Hepatocyte (in vitro differentiated cells): ENCODE measurements at regions not wholly inside any gene's neighbourhood (a gene's known extent, or its start where the extent isn't known, plus 50 kb on each side); places are given as distances from the start of the nearest gene placed in this dataset.

Source experiments
- DNase-seq: peaks from one replicate; pipeline ENCODE4 v3.0.0-alpha.2; 2016; ENCODE audit warnings: low spot score
- H2AFZ ChIP-seq: fragments of 200-600 bp; sonication (generic); 2 replicates; pipeline ENCODE4 v1.6.0; 2016; ENCODE audit warnings: antibody characterized with exemption, mild to moderate bottlenecking
- H3K27ac ChIP-seq: fragments of 200-600 bp; sonication (generic); 2 replicates; pipeline ENCODE4 v1.5.1; 2016; ENCODE audit warnings: mild to moderate bottlenecking
- H3K27me3 ChIP-seq: fragments of 200-600 bp; sonication (generic); 2 replicates; pipeline ENCODE4 v1.6.1; 2016
- H3K36me3 ChIP-seq: fragments of 200-600 bp; sonication (generic); replicated peaks from 2 replicates; pipeline ENCODE4 v1.5.1; 2016; ENCODE audit warnings: low read depth; ENCODE audit not compliant: insufficient read depth
- H3K4me1 ChIP-seq: fragments of 200-600 bp; sonication (generic); 2 replicates; pipeline ENCODE4 v1.5.1; 2016; ENCODE audit warnings: mild to moderate bottlenecking, moderate library complexity; ENCODE audit not compliant: insufficient read depth
- H3K4me2 ChIP-seq: fragments of 200-600 bp; sonication (generic); 2 replicates; pipeline ENCODE4 v1.6.0; 2016
- H3K4me3 ChIP-seq: fragments of 200-600 bp; sonication (generic); 2 replicates; pipeline ENCODE4 v1.5.1; 2016; ENCODE audit warnings: mild to moderate bottlenecking
- H3K79me2 ChIP-seq: fragments of 200-600 bp; sonication (generic); 2 replicates; pipeline ENCODE4 v1.6.0; 2017; ENCODE audit warnings: mild to moderate bottlenecking
- H3K9me2 ChIP-seq: fragments of 200-600 bp; sonication (generic); replicated peaks from 2 replicates; pipeline ENCODE4 v1.6.0; 2017; ENCODE audit warnings: mild to moderate bottlenecking; ENCODE audit not compliant: insufficient read depth
- H3K9me3 ChIP-seq: fragments of 200-600 bp; sonication (generic); 2 replicates; pipeline ENCODE4 v1.5.1; 2016; ENCODE audit warnings: low read depth, mild to moderate bottlenecking
- H4K20me1 ChIP-seq: fragments of 200-600 bp; sonication (generic); 2 replicates; pipeline ENCODE4 v1.6.0; 2016; ENCODE audit warnings: mild to moderate bottlenecking; ENCODE audit not compliant: insufficient read depth, poor library complexity, severe bottlenecking
- EZH2 ChIP-seq: fragments of 200-600 bp; sonication (generic); IDR thresholded peaks from 2 replicates; pipeline ENCODE4 v1.6.1; 2016; ENCODE audit warnings: antibody characterized with exemption, mild to moderate bottlenecking, borderline replicate concordance
- EZH2phosphoT487 ChIP-seq: fragments of 200-600 bp; sonication (generic); IDR thresholded peaks from one replicate; pipeline ENCODE4 v1.6.1; 2018; ENCODE audit warnings: antibody characterized with exemption, mild to moderate bottlenecking, low read depth, moderate library complexity; ENCODE audit not compliant: unreplicated experiment, severe bottlenecking
- WGBS: methylation state at CpG from one replicate; pipeline ENCODE4 v1.1.6; 2016; ENCODE audit warnings: low lambda C conversion rate; ENCODE audit errors: missing lambda C conversion rate; 5-methylcytosine and 5-hydroxymethylcytosine counted together
- TF ChIP-seq, protein P1 (sequence below): fragments of 200-600 bp; sonication (generic); IDR thresholded peaks from 2 replicates; pipeline ENCODE4 v1.5.1; 2016; ENCODE audit warnings: antibody characterized with exemption, mild to moderate bottlenecking; ENCODE audit not compliant: poor library complexity

DNA sequence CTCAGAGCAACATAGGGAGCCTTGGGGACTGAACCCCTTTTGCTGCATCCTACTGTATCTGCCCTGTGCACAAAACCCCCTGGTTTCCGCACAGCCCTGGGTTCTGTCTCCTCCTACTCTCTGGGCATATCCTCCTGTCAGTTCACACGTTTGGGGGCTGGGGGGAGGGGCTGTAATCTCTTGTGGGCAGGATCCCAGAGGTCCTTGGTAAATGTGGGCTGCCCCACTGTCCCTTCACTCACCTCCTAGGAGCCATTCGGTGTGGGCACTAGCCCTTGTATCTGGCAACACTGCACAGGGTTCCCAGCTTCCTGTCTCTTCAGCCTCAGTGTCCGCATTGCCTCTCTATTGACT, 271.8 kb upstream of the DMAC1 start:
- no peak overlapping the region for H2AFZ ChIP-seq

DNA sequence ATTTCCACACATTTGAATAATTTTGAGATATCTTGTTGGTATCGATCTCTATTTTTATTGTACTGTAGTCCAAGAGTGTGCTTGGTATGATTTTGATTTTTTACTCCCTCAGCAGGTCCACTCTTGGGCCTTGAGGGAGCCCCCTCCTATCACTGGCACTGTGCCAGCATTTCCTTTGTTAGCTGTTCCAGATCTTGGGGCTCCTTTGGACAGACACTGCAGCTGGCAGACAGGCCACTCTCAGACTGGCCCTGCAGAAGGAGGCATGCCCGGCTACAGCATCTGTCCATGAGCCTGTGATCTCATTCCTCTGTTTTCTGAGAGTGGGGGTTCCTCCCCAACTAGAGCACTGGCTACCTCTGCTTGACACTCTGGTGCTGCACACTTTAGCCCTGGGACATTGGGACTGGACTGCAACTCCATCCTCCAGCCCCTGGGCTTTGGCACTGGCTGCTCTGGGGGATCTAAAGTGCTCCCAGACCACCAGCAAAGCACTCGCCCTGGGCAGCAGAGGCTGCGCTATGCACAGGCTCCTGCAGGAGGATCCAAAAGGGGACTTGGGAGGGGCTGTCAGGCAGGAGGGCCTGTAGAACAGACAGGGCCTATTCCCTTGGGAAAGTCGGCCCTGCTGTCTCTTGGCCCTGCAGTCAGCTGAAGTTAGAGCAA, 271.3 kb upstream of the DMAC1 start:
- no peaks in the 10 kb centered on the region for H4K20me1 ChIP-seq
- no peak for DNase-seq
- no peak overlapping the region for H2AFZ ChIP-seq
- H3K27me3 ChIP-seq = no peaks in the 10 kb centered on the region
- no peak overlapping the region for H3K4me3 ChIP-seq
- H3K9me2 ChIP-seq = no peaks in the 10 kb centered on the region
- no peak overlapping the region for H3K27ac ChIP-seq
- H3K9me3 ChIP-seq = no peaks in the 10 kb centered on the region
- no peaks in the 10 kb centered on the region for H3K36me3 ChIP-seq
- TF ChIP-seq EZH2 = no peak
- no peak for TF ChIP-seq EZH2phosphoT487
- H3K4me1 ChIP-seq = no peaks in the 10 kb centered on the region
- no peak overlapping the region for H3K4me2 ChIP-seq
- no peaks in the 10 kb centered on the region for H3K79me2 ChIP-seq
- 74% methylated on average over 5 of the region's 5 CpGs for WGBS

More for the DNA sequence above, 271.8 kb upstream of the DMAC1 start:
- Histone ChIP-seq H3K4me3 (no peak overlapping the region), H3K9me2 (no peaks in the 10 kb centered on the region), H4K20me1 (no peaks in the 10 kb centered on the region), H3K79me2 (no peaks in the 10 kb centered on the region), H3K9me3 (no peaks in the 10 kb centered on the region), H3K27me3 (no peaks in the 10 kb centered on the region), H3K36me3 (no peaks in the 10 kb centered on the region), H3K4me2 (no peak overlapping the region), H3K4me1 (no peaks in the 10 kb centered on the region), H3K27ac (no peak overlapping the region)
- DNase-seq = no peak
- 75% methylated on average over 4 of the region's 4 CpGs for WGBS
- TF ChIP-seq, protein P1, sequence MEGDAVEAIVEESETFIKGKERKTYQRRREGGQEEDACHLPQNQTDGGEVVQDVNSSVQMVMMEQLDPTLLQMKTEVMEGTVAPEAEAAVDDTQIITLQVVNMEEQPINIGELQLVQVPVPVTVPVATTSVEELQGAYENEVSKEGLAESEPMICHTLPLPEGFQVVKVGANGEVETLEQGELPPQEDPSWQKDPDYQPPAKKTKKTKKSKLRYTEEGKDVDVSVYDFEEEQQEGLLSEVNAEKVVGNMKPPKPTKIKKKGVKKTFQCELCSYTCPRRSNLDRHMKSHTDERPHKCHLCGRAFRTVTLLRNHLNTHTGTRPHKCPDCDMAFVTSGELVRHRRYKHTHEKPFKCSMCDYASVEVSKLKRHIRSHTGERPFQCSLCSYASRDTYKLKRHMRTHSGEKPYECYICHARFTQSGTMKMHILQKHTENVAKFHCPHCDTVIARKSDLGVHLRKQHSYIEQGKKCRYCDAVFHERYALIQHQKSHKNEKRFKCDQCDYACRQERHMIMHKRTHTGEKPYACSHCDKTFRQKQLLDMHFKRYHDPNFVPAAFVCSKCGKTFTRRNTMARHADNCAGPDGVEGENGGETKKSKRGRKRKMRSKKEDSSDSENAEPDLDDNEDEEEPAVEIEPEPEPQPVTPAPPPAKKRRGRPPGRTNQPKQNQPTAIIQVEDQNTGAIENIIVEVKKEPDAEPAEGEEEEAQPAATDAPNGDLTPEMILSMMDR = no peak
- TF ChIP-seq EZH2phosphoT487 = no peak

DNA sequence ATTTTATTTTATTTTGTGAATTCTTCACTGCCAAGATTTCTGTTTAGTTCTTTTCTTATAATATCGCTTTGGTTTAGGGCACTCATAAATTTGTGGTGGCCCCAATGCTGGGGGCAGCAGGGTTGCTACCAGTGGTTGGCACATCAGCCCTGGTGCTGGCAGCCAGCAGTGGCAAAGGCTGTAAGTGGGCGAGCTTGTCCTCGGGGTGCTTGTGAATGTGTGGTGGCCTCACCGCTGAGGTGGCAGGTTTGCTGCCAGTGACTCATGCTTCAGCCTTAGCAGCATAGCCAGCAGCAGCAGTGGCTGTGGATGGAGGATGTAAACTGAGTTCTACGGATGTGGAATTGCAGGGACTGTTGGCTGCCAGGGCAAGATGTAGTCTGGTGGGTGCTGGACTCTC, 262.9 kb upstream of the DMAC1 start:
- H3K27ac ChIP-seq = no peak overlapping the region
- no peaks in the 10 kb centered on the region for H3K9me2 ChIP-seq
- H3K27me3 ChIP-seq = no peaks in the 10 kb centered on the region
- H4K20me1 ChIP-seq = no peaks in the 10 kb centered on the region
- no peaks in the 10 kb centered on the region for H3K36me3 ChIP-seq
- 96% methylated on average over 5 of the region's 5 CpGs for WGBS
- H3K4me3 ChIP-seq = no peak overlapping the region
- TF ChIP-seq EZH2 = no peak
- TF ChIP-seq EZH2phosphoT487 = no peak
- TF ChIP-seq, protein P1 = no peak
- H3K4me1 ChIP-seq = no peaks in the 10 kb centered on the region
- no peak overlapping the region for H2AFZ ChIP-seq
- H3K9me3 ChIP-seq = no peaks in the 10 kb centered on the region
- H3K79me2 ChIP-seq = no peaks in the 10 kb centered on the region
- no peak overlapping the region for H3K4me2 ChIP-seq
- no peak for DNase-seq

DNA sequence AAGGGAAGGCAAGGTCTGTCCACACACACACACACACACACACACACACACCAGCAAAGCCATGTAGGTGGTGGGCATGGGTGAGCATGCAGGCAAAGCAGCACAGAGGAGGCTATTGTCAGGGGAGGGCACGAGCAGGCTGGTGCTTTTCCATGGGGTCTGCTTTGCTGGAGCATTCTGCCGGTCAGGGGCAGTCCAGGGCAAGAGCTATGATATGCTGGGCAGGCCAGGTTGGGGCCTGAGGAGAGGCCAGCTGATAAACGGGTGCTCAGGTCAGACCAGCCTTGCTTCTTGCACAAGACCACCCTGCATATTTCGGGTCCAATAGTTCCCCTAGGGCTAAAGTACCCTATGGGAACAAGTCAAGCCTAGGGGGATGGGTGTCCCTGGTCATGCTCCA, 253.9 kb upstream of the DMAC1 start:
- Histone ChIP-seq H3K27me3 (no peaks in the 10 kb centered on the region), H3K4me1 (no peaks in the 10 kb centered on the region), H4K20me1 (no peaks in the 10 kb centered on the region), H3K9me3 (no peaks in the 10 kb centered on the region), H3K4me3 (no peak overlapping the region), H3K27ac (no peak overlapping the region), H3K36me3 (no peaks in the 10 kb centered on the region), H3K9me2 (no peaks in the 10 kb centered on the region), H2AFZ (no peak overlapping the region), H3K4me2 (no peak overlapping the region), H3K79me2 (no peaks in the 10 kb centered on the region)
- no peak for DNase-seq
- 93% methylated on average over 4 of the region's 4 CpGs for WGBS
- TF ChIP-seq EZH2 (no peak), EZH2phosphoT487 (no peak)
- TF ChIP-seq, protein P1 = no peak
